ENCODE measurements at regions not wholly inside any gene's neighbourhood (a gene's known extent, or its start where the extent isn't known, plus 50 kb on each side); places are given as distances from the start of the nearest gene placed in this dataset.

GRCh38 chr2:54392555-54393324 is 63.4 kb upstream of the SPTBN1 start:
- DNase-seq (ENCODE audit: low spot score): no peak

DNA sequence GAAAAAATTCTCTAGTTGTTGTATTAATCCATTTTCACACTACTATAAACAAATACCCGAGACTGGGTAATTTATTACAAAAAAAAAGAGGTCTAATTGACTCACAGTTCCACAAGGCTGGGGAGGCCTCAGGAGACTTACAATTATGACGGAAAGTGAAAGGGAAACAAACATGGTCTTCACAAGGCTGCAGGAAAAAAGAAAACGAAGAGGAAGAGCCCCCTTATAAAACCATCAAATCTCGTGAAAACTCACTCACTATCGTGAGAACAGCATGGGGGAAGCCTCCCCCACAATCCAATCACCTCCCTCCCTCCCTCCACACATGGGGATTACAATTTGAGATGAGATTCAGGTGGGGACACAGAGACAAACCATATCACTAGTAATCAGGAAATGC is 61.7 kb upstream of the SPTBN1 start:
- no peak for DNase-seq (ENCODE audit: low spot score)

- no peak for DNase-seq (ENCODE audit: low spot score)
Observed at GRCh38 chr2:54396107-54396506, 60.0 kb upstream of the SPTBN1 start.

DNA sequence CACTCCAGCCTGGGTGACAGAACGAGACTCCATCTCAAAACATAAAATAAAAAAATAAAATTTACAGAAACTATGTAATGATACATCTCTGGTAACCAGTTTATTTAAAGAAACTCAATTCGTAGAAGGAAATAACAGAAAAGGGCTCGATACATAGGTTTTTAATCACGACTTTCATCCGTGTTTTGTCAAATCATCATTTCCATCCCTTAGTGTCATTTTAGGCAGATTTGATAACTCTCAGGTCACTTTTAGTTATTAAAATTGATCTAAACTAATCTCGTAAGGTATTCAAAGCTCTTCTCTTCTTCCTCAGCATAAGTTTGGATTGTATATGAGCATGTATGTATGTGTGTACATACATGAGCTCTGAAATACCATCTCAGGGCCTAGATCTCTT is 59.3 kb upstream of the SPTBN1 start:
- no peak for DNase-seq (ENCODE audit: low spot score)

DNA sequence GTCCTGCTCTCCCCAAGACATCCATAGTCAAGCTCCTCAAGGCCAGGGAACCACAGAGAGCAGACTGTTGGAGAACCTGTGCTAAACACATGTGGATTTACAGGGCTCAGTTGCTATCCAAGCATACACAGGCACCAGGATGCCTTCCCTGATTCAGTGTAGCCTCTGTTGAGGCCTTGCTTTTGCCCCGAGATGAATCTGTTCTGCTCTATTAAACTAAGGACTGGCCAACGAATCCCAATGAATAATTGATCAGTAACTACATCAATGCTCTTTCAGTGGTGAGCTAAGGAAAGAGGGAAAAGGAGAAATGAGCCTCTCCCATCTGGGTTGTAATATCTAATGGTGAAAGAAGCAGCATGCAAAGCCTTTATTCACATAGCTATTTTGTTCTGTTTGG is 58.7 kb upstream of the SPTBN1 start:
- DNase-seq (ENCODE audit: low spot score): no peak

DNA sequence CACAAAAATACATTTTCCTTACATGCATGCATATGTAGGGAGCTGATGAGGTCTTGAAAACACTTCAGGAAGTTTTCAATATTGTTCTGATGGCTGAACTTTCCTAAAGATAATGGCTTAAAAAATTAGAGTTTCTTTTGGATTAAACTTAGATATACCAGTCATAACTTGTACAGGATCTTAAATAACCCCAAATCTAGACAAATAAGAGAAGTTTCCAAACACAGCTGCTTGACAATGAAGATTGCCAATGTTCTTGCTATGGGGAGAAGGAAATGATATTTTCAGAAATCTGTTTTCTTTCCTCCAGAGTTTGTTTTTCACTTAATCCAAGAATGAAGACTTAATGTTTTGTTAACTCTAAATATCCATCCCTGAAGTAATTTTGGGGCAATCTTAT is 54.6 kb upstream of the SPTBN1 start:
- no peak for DNase-seq (ENCODE audit: low spot score)

- DNase-seq (ENCODE audit: low spot score): peak; percentile 17
Observed at GRCh38 chr2:54402350-54402749, 53.8 kb upstream of the SPTBN1 start.

- DNase-seq (ENCODE audit: low spot score): no peak
Observed at GRCh38 chr2:54403512-54404238, 52.5 kb upstream of the SPTBN1 start.

GRCh38 chr2:54404270-54404669 is 51.9 kb upstream of the SPTBN1 start:
- DNase-seq (ENCODE audit: low spot score): no peak

DNA sequence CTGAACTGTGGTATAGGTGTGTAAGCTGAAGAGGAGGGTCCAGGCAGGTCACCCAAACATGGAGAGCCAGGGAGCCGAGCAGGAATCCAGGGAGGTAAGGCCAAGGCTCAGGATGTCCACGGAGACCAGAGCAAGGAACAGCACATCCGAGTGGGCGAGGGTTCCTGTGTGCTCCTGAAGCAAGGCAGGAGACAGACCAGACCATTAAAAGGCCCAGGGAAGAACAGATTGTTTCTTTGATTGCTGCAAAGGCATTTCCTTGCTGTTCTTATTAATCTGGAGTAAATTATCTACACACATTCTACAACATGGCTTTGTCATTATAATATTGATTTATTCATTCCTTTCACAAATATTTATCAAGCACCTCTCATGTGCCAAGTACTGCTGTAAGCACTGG is 50.1 kb upstream of the SPTBN1 start:
- DNase-seq (ENCODE audit: low spot score): no peak
